AG04449 (cell line): ENCODE measurements at regions not wholly inside any gene's neighbourhood (a gene's known extent, or its start where the extent isn't known, plus 50 kb on each side); places are given as distances from the start of the nearest gene placed in this dataset.

Source experiments
- CTCF ChIA-PET: fragments of 350-600 bp; formaldehyde crosslinking; extraction: SDS; loops from one replicate; lab custom pipeline; 2021; ENCODE audit warnings: antibody characterized with exemption; lab: Yijun Ruan, JAX
- POLR2A ChIA-PET: fragments of 400-600, 350-600 bp; formaldehyde crosslinking; extraction: SDS; loops from one replicate; lab custom pipeline; 2020; ENCODE audit warnings: antibody characterized with exemption, inconsistent platforms; lab: Yijun Ruan, JAX
- DNase-seq: peaks from one replicate; pipeline ENCODE4 v3.0.0-alpha.2; 2010; ENCODE audit warnings: low read depth, low spot score
- H3K4me3 ChIP-seq: 2 replicates; pipeline ENCODE4 v1.5.1; 2011; ENCODE audit warnings: low read depth, mild to moderate bottlenecking, control low read depth, low read length
- TF ChIP-seq, protein P1 (sequence below): IDR thresholded peaks from one replicate; pipeline ENCODE4 v1.5.1; 2011; ENCODE audit warnings: mild to moderate bottlenecking, moderate library complexity, low read length, control low read depth, inconsistent platforms; ENCODE audit not compliant: insufficient read depth; ENCODE audit errors: missing control alignments

DNA sequence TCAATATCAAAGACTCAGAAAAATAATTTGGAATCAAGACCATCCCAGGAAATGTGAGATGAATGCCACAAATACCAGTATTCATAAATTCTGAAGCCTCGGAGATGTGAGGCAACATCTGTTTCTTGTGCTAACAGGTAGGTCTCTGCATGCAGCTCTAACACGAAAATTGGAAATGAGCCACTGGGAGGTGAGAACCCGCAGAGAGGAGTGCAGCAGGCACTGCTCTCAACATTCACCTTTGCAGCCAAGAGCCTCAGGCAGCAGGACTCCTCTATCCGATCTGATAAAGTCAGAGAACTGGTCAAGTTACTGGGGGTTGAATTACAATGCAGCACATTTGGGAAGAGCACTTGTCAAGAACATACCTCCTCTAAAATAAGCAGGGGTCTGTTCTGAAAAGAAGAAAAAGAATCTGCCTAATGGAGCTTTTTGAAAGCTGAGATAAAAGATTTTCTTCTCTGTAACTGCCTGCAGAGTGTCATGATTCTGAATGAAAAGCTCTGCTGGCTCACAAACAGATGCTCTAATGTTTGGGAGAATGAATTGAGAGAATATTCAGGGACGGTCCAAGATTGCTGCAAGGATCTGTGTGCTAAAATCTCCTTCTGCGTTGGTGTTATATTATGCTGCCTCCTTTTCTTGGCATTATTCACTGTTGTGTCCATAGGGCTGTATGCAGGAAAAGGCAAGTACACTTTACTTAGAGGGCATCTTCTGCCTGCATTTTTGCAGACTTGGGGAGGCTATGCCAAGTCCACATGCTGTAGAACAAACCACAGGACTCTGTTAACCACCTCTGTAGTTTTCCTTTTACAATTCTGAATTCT lies 209.6 kb upstream of the KRR1 start:
- no peak overlapping the region for H3K4me3 ChIP-seq
- ChIA-PET POLR2A (interaction anchor here (0.6 to 1.2 kb wide), 2 partner anchors 138 to 310 kb away, joined by 3 read pairs; partner anchors contain the start of gene PHLDA1), CTCF (interaction anchor here (1.2 to 1.5 kb wide), 2 partner anchors 13 to 194 kb away, joined by 3 to 4 read pairs; no protein-coding TSS in a partner anchor)
- no peak for DNase-seq
- TF ChIP-seq, protein P1, sequence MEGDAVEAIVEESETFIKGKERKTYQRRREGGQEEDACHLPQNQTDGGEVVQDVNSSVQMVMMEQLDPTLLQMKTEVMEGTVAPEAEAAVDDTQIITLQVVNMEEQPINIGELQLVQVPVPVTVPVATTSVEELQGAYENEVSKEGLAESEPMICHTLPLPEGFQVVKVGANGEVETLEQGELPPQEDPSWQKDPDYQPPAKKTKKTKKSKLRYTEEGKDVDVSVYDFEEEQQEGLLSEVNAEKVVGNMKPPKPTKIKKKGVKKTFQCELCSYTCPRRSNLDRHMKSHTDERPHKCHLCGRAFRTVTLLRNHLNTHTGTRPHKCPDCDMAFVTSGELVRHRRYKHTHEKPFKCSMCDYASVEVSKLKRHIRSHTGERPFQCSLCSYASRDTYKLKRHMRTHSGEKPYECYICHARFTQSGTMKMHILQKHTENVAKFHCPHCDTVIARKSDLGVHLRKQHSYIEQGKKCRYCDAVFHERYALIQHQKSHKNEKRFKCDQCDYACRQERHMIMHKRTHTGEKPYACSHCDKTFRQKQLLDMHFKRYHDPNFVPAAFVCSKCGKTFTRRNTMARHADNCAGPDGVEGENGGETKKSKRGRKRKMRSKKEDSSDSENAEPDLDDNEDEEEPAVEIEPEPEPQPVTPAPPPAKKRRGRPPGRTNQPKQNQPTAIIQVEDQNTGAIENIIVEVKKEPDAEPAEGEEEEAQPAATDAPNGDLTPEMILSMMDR: no peak

DNA sequence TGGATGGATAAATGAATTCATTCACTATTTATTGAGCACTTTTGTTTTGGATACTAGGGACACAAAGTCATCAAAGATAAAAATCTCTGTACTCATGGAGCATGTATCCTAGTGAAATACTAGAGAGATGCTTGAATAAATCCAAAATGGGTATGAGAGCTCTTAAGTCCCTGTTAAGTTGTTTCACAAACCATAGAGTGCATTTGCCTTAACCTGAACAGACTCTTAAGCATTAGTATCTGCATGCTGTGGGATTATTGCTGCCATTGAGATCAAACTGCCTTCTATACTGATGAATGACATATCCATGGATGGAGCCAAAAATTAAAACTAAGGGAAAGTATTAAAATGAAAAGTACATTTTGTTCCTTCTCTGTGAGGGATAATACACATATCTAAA lies 206.5 kb upstream of the KRR1 start:
- CTCF ChIA-PET: no interaction called here
- TF ChIP-seq, protein P1: no peak
- POLR2A ChIA-PET: no interaction called here
- no peak for DNase-seq
- H3K4me3 ChIP-seq: no peak overlapping the region

DNA sequence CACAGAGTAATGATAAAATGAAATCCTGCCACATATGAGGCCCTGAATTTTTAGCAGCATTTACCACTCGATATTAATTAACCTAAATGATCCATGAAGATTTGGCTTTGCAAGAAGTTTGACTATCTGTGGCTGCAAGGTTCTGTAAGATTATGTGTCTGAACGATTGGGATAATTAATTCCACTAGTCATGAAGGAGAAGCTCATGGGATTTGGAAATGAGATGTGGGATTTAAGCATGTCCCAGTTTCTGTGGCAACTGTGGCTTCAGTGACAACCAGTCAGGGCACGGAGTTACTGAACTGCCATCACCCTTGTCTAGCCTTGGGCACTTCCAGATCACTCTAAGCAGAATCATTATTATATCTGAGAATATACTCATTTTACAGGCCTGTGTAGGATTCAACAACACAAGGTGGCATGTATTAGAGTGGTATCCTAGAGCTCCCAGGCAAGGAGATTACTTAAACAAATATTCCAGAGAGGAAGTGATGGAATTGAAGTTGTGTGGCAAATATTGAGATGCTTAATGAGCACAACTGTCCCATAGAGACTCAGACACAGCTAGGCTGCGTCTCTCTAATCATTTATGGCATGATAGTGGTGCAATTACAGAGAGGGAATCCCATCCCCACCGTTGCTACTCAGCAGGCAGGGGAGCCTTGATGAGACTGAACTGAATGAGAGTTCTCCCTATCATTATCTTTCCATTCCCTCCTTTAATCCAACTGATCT lies 205.0 kb upstream of the KRR1 start:
- POLR2A ChIA-PET: no interaction called here
- H3K4me3 ChIP-seq: no peak overlapping the region
- TF ChIP-seq, protein P1: no peak
- CTCF ChIA-PET: no interaction called here
- DNase-seq: no peak

DNA sequence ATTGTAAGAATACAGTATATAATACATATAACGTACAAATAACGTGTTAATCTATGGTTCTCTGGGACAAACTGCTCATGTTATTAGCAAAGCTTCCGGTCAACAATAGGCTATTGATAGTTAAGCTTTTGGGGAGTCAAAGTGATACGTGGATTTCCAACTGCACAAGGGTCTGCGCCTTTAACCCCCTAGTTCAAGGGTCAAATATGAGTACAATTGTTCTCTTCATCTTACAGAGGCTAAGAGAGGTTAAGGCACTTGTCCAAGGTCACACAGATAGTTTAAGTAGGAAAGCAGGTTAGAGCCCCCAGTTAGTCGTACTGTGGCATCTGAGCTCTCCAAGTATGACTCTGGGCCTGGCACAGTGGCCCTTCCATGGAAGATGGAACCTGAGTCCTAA lies 204.3 kb upstream of the KRR1 start:
- TF ChIP-seq, protein P1: no peak
- DNase-seq: no peak
- H3K4me3 ChIP-seq: no peak overlapping the region
- ChIA-PET CTCF (interaction anchor here (1.9 kb wide), 1 partner anchor 9 kb away, joined by 8 read pairs; no protein-coding TSS in a partner anchor), POLR2A (no interaction called here)

DNA sequence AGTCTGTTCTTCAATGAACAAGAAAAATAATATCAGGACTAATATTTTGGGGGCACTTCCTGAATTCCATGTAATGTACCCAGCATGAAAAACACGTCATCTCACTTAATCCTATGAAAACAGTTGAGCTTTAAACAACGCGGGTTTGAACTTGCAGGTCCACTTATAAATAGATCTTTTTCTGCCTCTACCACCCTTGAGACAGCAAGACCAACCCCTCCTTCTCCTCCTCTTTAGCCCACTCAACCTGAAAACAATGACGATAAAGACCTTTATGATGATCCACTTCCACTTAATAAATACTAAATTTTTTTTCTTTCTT lies 203.9 kb upstream of the KRR1 start:
- POLR2A ChIA-PET: no interaction called here
- CTCF ChIA-PET: interaction anchor here (0.9 to 1.9 kb wide), 2 partner anchors 10 to 317 kb away, joined by 3 to 8 read pairs; partner anchors contain the start of gene PHLDA1
- H3K4me3 ChIP-seq: no peak overlapping the region
- TF ChIP-seq, protein P1: no peak
- DNase-seq: no peak
